Transverse colon (tissue), 4 donors: ENCODE measurements at regions not wholly inside any gene's neighbourhood (a gene's known extent, or its start where the extent isn't known, plus 50 kb on each side); places are given as distances from the start of the nearest gene placed in this dataset.

Source experiments
- CTCF ChIP-seq, 5 experiments: fragments of 200-600 bp in 3 of 5; fragments of 450-650 bp in 2 of 5; sonication (generic) in 3 of 5; IDR thresholded peaks; 1 replicate in 2 of 5; 2 replicates in 3 of 5; pipeline ENCODE4 v1.5.1; 2016 to 2017; ENCODE audit warnings: antibody characterized with exemption in 5 of 5, inconsistent platforms in 3 of 5, mild to moderate bottlenecking in 2 of 5, moderate library complexity in 1 of 5
- EP300 ChIP-seq: sonication (generic); formaldehyde crosslinking; IDR thresholded peaks from one replicate; pipeline ENCODE4 v1.6.1; 2017; ENCODE audit warnings: antibody characterized with exemption, low read depth
- POLR2A ChIP-seq: fragments of 450-650 bp; IDR thresholded peaks from one replicate; pipeline ENCODE4 v1.6.1; 2016; ENCODE audit warnings: antibody characterized with exemption, mild to moderate bottlenecking, moderate library complexity
- POLR2AphosphoS5 ChIP-seq, 3 donors: sonication (generic); formaldehyde crosslinking; IDR thresholded peaks; one replicate each; pipeline ENCODE4 v1.6.1; 2016; ENCODE audit warnings: antibody characterized with exemption in 3 of 3

- no peak for TF ChIP-seq POLR2A
- no peak for TF ChIP-seq CTCF (IDR thresholded peaks at IDR 0.05)
- no peak for TF ChIP-seq POLR2AphosphoS5 (IDR thresholded peaks at IDR 0.05)
- no peak for TF ChIP-seq EP300
Measured at GRCh38 chr15:75117993-75118392, 83.7 kb upstream of the C15orf39 start.
